Natural killer cell (primary cell): ENCODE measurements at regions not wholly inside any gene's neighbourhood (a gene's known extent, or its start where the extent isn't known, plus 50 kb on each side); places are given as distances from the start of the nearest gene placed in this dataset.
A peak's percentile ranks its signal among the peaks of the same experiment; 100 is the strongest.
"Not testable (repeated sequence)": the region's sequence is repeated elsewhere in the genome, so short reads cannot be mapped to it uniquely, and the experiment has no call there.

Source experiments
- ATAC-seq, 3 donors: fragments of 150-1000 bp in 2 of 3; fragments of 200-7000 bp in 1 of 3; cut with Tn5 transposase; 1 replicate in 1 of 3; 2 replicates in 2 of 3; pipeline ENCODE4 v1.10.0; 2021; ENCODE audit warnings: mild to moderate bottlenecking in 2 of 3, moderate library complexity in 2 of 3
- DNase-seq, 2 donors: peaks; one replicate each; pipeline versions ENCODE4 v3.0.0 to v3.0.0-alpha.2; 2013 to 2021; ENCODE audit warnings: mixed read lengths in 1 of 2
- H3K27ac ChIP-seq: one replicate; pipeline ENCODE4 v1.5.1; 2013; ENCODE audit warnings: mild to moderate bottlenecking, low read length
- H3K27me3 ChIP-seq: one replicate; pipeline ENCODE4 v1.6.1; 2013; ENCODE audit warnings: low read length; ENCODE audit not compliant: control insufficient read depth, insufficient read depth
- H3K36me3 ChIP-seq: one replicate; pipeline ENCODE4 v1.6.1; 2013; ENCODE audit warnings: low read length; ENCODE audit not compliant: control insufficient read depth, insufficient read depth
- H3K4me1 ChIP-seq: one replicate; pipeline ENCODE4 v1.6.1; 2013; ENCODE audit warnings: low read length; ENCODE audit not compliant: control insufficient read depth, insufficient read depth
- H3K4me3 ChIP-seq: one replicate; pipeline ENCODE4 v1.5.1; 2013; ENCODE audit warnings: low read length
- H3K9me3 ChIP-seq: one replicate; pipeline ENCODE4 v1.6.1; 2013; ENCODE audit warnings: low read length; ENCODE audit not compliant: control insufficient read depth, insufficient read depth
- H3K27ac Mint-ChIP-seq, 2 donors: one replicate each; pipeline ENCODE4 v1.8.0; 2022; ENCODE audit warnings: mild to moderate bottlenecking in 2 of 2, mixed read lengths in 2 of 2, moderate library complexity in 1 of 2
- H3K27me3 Mint-ChIP-seq, 2 donors: one replicate each; pipeline ENCODE4 v1.8.0; 2022; ENCODE audit warnings: low read depth in 2 of 2, mixed read lengths in 2 of 2
- H3K36me3 Mint-ChIP-seq: one replicate; pipeline ENCODE4 v1.8.0; 2022; ENCODE audit warnings: mixed read lengths
- H3K4me1 Mint-ChIP-seq, 2 donors: one replicate each; pipeline ENCODE4 v1.8.0; 2022; ENCODE audit warnings: mixed read lengths in 2 of 2
- H3K4me3 Mint-ChIP-seq: one replicate; pipeline ENCODE4 v1.8.0; 2022; ENCODE audit warnings: mild to moderate bottlenecking, moderate library complexity, mixed read lengths
- H3K9me3 Mint-ChIP-seq, 2 donors: one replicate each; pipeline ENCODE4 v1.8.0; 2022; ENCODE audit warnings: mixed read lengths in 2 of 2
- CTCF ChIP-seq: fragments of 200-600 bp; IDR thresholded peaks from one replicate; pipeline ENCODE4 v1.8.0; 2022; ENCODE audit warnings: antibody characterized with exemption
- WGBS: methylation state at CpG from one replicate; pipeline ENCODE4 v1.1.7; 2013; ENCODE audit warnings: missing lambda C conversion rate; ENCODE audit not compliant: insufficient coverage; 5-methylcytosine and 5-hydroxymethylcytosine counted together
- intact Hi-C: fragments of 100-400 bp; cut with micrococcal nuclease; formaldehyde crosslinking; loops from one replicate; pipeline ENCODE4 v1.14.2; 2022

- 100% methylated on average over 1 of the region's 3 CpGs for whole genome bisulfite sequencing
- no peaks in the 10 kb centered on the region for H3K36me3 Mint-ChIP-seq
- Histone ChIP-seq H3K27ac (no peak overlapping the region), H3K4me3 (no peak overlapping the region), H3K27me3 (no peaks in the 10 kb centered on the region), H3K36me3 (no peaks in the 10 kb centered on the region), H3K9me3 (no peaks in the 10 kb centered on the region), H3K4me1 (no peaks in the 10 kb centered on the region)
- H3K27ac Mint-ChIP-seq = no peak overlapping the region
- DNase-seq (no peak), ATAC-seq (no peak)
- no peak overlapping the region for H3K4me3 Mint-ChIP-seq
- intact Hi-C loops = no loop called here
- no peak for TF ChIP-seq CTCF
- no peaks in the 10 kb centered on the region for H3K4me1 Mint-ChIP-seq
- peaks cover 0 to 4% of the 10 kb centered on the region in 2 donors for H3K9me3 Mint-ChIP-seq
- no peaks in the 10 kb centered on the region for H3K27me3 Mint-ChIP-seq
Observed at GRCh38 chr3:75237477-75237876, 426.7 kb upstream of the FRG2C start.

- DNase-seq, H3K4me3 Mint-ChIP-seq, H3K27me3 ChIP-seq, H3K4me1 Mint-ChIP-seq, H3K36me3 ChIP-seq, H3K36me3 Mint-ChIP-seq, H3K9me3 Mint-ChIP-seq, H3K27ac Mint-ChIP-seq, intact Hi-C loops, H3K9me3 ChIP-seq, ATAC-seq, H3K4me3 ChIP-seq, H3K27me3 Mint-ChIP-seq, H3K4me1 ChIP-seq, H3K27ac ChIP-seq: not testable (repeated sequence)
- 23% methylated on average over 5 of the region's 5 CpGs for WGBS
Observed at GRCh38 chr3:75241226-75241962, 422.7 kb upstream of the FRG2C start.

- intact Hi-C loops = no loop called here
- H3K27me3 ChIP-seq = no peaks in the 10 kb centered on the region
- Mint-ChIP-seq H3K4me1 (no peaks in the 10 kb centered on the region), H3K9me3 (peaks cover 3 to 9% of the 10 kb centered on the region in 2 donors), H3K36me3 (no peaks in the 10 kb centered on the region), H3K27ac (no peak overlapping the region), H3K27me3 (no peaks in the 10 kb centered on the region), H3K4me3 (no peak overlapping the region)
- no peak for ATAC-seq
- no peak overlapping the region for H3K4me3 ChIP-seq
- no peak for TF ChIP-seq CTCF
- no peak overlapping the region for H3K27ac ChIP-seq
- H3K9me3 ChIP-seq = no peaks in the 10 kb centered on the region
- DNase-seq = no peak
- no peaks in the 10 kb centered on the region for H3K4me1 ChIP-seq
- H3K36me3 ChIP-seq = no peaks in the 10 kb centered on the region
- 62% methylated on average over 2 of the region's 4 CpGs for WGBS
Observed at GRCh38 chr3:75242012-75242735, 422.0 kb upstream of the FRG2C start.

- intact Hi-C loops = no loop called here
- no peaks in the 10 kb centered on the region for H3K4me1 ChIP-seq
- Mint-ChIP-seq H3K27ac (no peak overlapping the region), H3K9me3 (peaks cover 0 to 9% of the 10 kb centered on the region in 2 donors), H3K4me1 (peaks cover 7 to 9% of the 10 kb centered on the region in 2 donors), H3K27me3 (no peaks in the 10 kb centered on the region), H3K4me3 (no peak overlapping the region), H3K36me3 (no peaks in the 10 kb centered on the region)
- no peaks in the 10 kb centered on the region for H3K36me3 ChIP-seq
- no peak overlapping the region for H3K4me3 ChIP-seq
- ATAC-seq (peak in 1 of 3 donors; percentile 39), DNase-seq (no peak)
- no peak overlapping the region for H3K27ac ChIP-seq
- H3K27me3 ChIP-seq = no peaks in the 10 kb centered on the region
- TF ChIP-seq CTCF = no peak
- no peaks in the 10 kb centered on the region for H3K9me3 ChIP-seq
Observed at GRCh38 chr3:75248974-75249373, 415.2 kb upstream of the FRG2C start.
